B cell (primary cell): ENCODE measurements at regions not wholly inside any gene's neighbourhood (a gene's known extent, or its start where the extent isn't known, plus 50 kb on each side); places are given as distances from the start of the nearest gene placed in this dataset.

Experiments
- ATAC-seq: fragments of 200-7000 bp; cut with Tn5 transposase; one replicate; pipeline ENCODE4 v1.10.0; 2021; ENCODE audit warnings: low read depth, mild to moderate bottlenecking, moderate number of reproducible peaks, moderate library complexity
- CTCF ChIA-PET: fragments of 350-600 bp; sonication (Branson Sonifier 250); formaldehyde crosslinking; loops from one replicate; lab custom pipeline; 2021; ENCODE audit warnings: antibody characterized with exemption, inconsistent platforms; lab: Charles Lee
- POLR2A ChIA-PET: fragments of 350-600 bp; sonication (Branson Sonifier 250); formaldehyde crosslinking; loops from one replicate; lab custom pipeline; 2021; ENCODE audit warnings: antibody characterized with exemption; lab: Charles Lee
- DNase-seq: peaks from one replicate; pipeline ENCODE4 v3.0.0; 2013
- H2AFZ ChIP-seq: 2 replicates; pipeline ENCODE4 v1.6.1; 2012; ENCODE audit warnings: mild to moderate bottlenecking, low read depth, low read length; ENCODE audit not compliant: insufficient read depth, poor library complexity, severe bottlenecking
- H3K27ac ChIP-seq, 2 donors: 1 replicate in 1 of 2; 2 replicates in 1 of 2; pipeline ENCODE4 v1.5.1; 2012 to 2013; ENCODE audit warnings: low read length in 2 of 2, mild to moderate bottlenecking in 2 of 2, moderate library complexity in 1 of 2
- H3K27me3 ChIP-seq, 4 experiments: fragments of 200-600 bp in 1 of 4; sonication (generic) in 1 of 4; replicated peaks in 1 of 4; 1 replicate in 2 of 4; 2 replicates in 2 of 4; pipeline versions ENCODE4 v1.6.1 to v1.7.0; 2013 to 2016; ENCODE audit warnings: low read length in 3 of 4, mild to moderate bottlenecking in 2 of 4, mixed read lengths in 1 of 4, moderate library complexity in 1 of 4; ENCODE audit not compliant: insufficient read depth in 4 of 4, control insufficient read depth in 3 of 4; ENCODE audit errors: control extremely low read depth in 1 of 4
- H3K36me3 ChIP-seq, 2 experiments: replicated peaks in 1 of 2; 1 replicate in 1 of 2; 2 replicates in 1 of 2; pipeline versions ENCODE4 v1.6.1 to v1.7.1; 2013; ENCODE audit warnings: low read length in 1 of 2; ENCODE audit not compliant: insufficient read depth in 2 of 2, control insufficient read depth in 1 of 2; ENCODE audit errors: control extremely low read depth in 1 of 2, extremely low read depth in 1 of 2
- H3K4me1 ChIP-seq, 2 donors: fragments of 200-600 bp in 1 of 2; sonication (generic) in 1 of 2; 1 replicate in 1 of 2; 2 replicates in 1 of 2; pipeline versions ENCODE4 v1.5.1 to v1.6.1; 2013 to 2017; ENCODE audit warnings: low read length in 2 of 2; ENCODE audit not compliant: control insufficient read depth in 2 of 2, insufficient read depth in 2 of 2
- H3K4me2 ChIP-seq: replicated peaks from 2 replicates; pipeline ENCODE3; 2012; ENCODE audit warnings: mild to moderate bottlenecking, low read depth, low read length; ENCODE audit not compliant: poor library complexity, severe bottlenecking
- H3K4me3 ChIP-seq, 5 experiments: fragments of 200-600 bp in 1 of 5; sonication (generic) in 1 of 5; 1 replicate in 3 of 5; 2 replicates in 2 of 5; pipeline versions ENCODE4 v1.5.1 to v1.7.0; 2011 to 2016; ENCODE audit warnings: low read length in 4 of 5, mild to moderate bottlenecking in 4 of 5, low read depth in 2 of 5, control low read depth in 1 of 5, moderate library complexity in 1 of 5; ENCODE audit not compliant: insufficient read depth in 1 of 5; ENCODE audit errors: control extremely low read depth in 1 of 5, extremely low read depth in 1 of 5
- H3K79me2 ChIP-seq: fragments of 200-600 bp; sonication (generic); one replicate; pipeline ENCODE4 v1.6.0; 2016; ENCODE audit warnings: low read length; ENCODE audit not compliant: control insufficient read depth, insufficient read depth
- H3K9ac ChIP-seq: fragments of 200-600 bp; sonication (generic); 2 replicates; pipeline ENCODE4 v1.6.1; 2017; ENCODE audit warnings: mild to moderate bottlenecking, low read length, moderate library complexity
- H3K9me3 ChIP-seq, 3 donors: one replicate each; pipeline versions ENCODE4 v1.6.1 to v1.7.1; 2013; ENCODE audit warnings: low read length in 2 of 3; ENCODE audit not compliant: control insufficient read depth in 2 of 3, insufficient read depth in 1 of 3; ENCODE audit errors: control extremely low read depth in 1 of 3
- H4K20me1 ChIP-seq: 2 replicates; pipeline ENCODE4 v1.6.0; 2012; ENCODE audit warnings: mild to moderate bottlenecking, low read length; ENCODE audit not compliant: insufficient read depth, control insufficient read depth, poor library complexity, severe bottlenecking
- H3K27ac Mint-ChIP-seq: one replicate; pipeline ENCODE4 v1.8.0; 2021; ENCODE audit warnings: mixed read lengths
- H3K27me3 Mint-ChIP-seq: one replicate; pipeline ENCODE4 v1.8.0; 2021; ENCODE audit warnings: mixed read lengths
- H3K4me1 Mint-ChIP-seq: one replicate; pipeline ENCODE4 v1.8.0; 2021; ENCODE audit warnings: mixed read lengths
- H3K4me3 Mint-ChIP-seq: one replicate; pipeline ENCODE4 v1.8.0; 2021; ENCODE audit warnings: mixed read lengths
- H3K9me3 Mint-ChIP-seq: one replicate; pipeline ENCODE4 v1.8.0; 2022; ENCODE audit warnings: mixed read lengths; ENCODE audit not compliant: insufficient read depth
- EZH2 ChIP-seq: IDR thresholded peaks from 2 replicates; pipeline ENCODE4 v1.6.1; 2012; ENCODE audit warnings: borderline replicate concordance, low read depth, mild to moderate bottlenecking, moderate library complexity, low read length; ENCODE audit not compliant: insufficient read depth, poor library complexity, severe bottlenecking
- WGBS: methylation state at CpG from one replicate; pipeline ENCODE4 v1.1.5; 2013; ENCODE audit warnings: missing lambda C conversion rate; ENCODE audit not compliant: insufficient coverage; 5-methylcytosine and 5-hydroxymethylcytosine counted together
- intact Hi-C: fragments of 100-400 bp; cut with micrococcal nuclease; formaldehyde crosslinking; loops from one replicate; pipeline ENCODE4 v1.10.0; 2022
- TF ChIP-seq, protein P1 (sequence below): fragments of 200-600 bp; IDR thresholded peaks from one replicate; pipeline ENCODE4 v1.8.0; 2022; ENCODE audit warnings: antibody characterized with exemption, mild to moderate bottlenecking

DNA sequence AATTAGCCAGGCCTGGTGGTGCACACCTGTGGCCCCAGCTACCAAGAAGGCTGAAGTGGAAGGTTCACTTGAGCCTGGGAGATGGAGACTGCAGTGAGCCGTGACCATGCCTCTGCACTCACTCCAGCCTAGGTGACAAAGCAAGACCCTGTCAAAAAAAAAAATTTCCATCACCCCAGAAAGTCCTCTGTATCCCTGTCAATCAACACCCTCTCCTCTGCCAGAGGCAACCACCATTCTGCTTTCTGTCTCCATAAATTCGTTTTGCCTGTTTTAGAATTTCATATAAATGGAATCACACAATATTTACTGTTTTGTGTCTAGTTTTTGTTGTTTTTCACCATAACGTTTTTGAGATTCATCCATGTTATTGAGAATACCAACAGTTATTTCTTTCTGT, 141.6 kb upstream of the SLC45A1 start:
- WGBS, result 90% methylated on average over 1 of the region's 3 CpGs
- H3K4me1 Mint-ChIP-seq, result no peaks in the 10 kb centered on the region

DNA sequence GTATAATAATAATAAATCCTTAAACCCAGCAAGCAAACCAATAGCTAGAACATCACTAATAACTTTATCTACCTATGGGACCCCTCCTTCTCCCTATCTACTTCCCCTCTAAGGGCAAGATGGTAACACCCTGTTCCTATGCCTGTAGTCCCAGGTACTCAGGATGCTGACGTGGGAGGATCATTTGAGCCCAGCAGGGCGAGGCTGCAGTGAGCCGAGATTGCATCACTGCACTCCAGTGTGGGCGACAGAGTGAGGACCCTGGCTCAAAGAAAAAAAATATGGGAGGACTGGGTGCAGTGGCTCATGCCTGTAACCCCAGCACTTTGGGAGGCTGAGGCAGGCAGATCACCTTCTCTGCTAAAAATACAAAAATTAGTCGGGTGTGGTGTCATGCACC, 143.1 kb upstream of the SLC45A1 start:
- Histone ChIP-seq H3K4me1 (peaks cover 0 to 5% of the 10 kb centered on the region in 2 donors), H3K27me3 (peaks cover 0 to 2% (median 0%) of the 10 kb centered on the region in 4 experiments), H3K4me2 (no peak overlapping the region), H3K79me2 (no peaks in the 10 kb centered on the region), H3K36me3 (no peaks in the 10 kb centered on the region), H3K4me3 (no peak overlapping the region), H3K9me3 (peaks cover 1 to 6% (median 4%) of the 10 kb centered on the region in 3 donors), H4K20me1 (no peaks in the 10 kb centered on the region), H2AFZ (no peak overlapping the region), H3K9ac (no peak overlapping the region), H3K27ac (no peak overlapping the region)
- ChIA-PET POLR2A (no interaction called here), CTCF (no interaction called here)
- peaks cover 13% of the 10 kb centered on the region for H3K9me3 Mint-ChIP-seq
- no peak for TF ChIP-seq EZH2
- TF ChIP-seq, protein P1, sequence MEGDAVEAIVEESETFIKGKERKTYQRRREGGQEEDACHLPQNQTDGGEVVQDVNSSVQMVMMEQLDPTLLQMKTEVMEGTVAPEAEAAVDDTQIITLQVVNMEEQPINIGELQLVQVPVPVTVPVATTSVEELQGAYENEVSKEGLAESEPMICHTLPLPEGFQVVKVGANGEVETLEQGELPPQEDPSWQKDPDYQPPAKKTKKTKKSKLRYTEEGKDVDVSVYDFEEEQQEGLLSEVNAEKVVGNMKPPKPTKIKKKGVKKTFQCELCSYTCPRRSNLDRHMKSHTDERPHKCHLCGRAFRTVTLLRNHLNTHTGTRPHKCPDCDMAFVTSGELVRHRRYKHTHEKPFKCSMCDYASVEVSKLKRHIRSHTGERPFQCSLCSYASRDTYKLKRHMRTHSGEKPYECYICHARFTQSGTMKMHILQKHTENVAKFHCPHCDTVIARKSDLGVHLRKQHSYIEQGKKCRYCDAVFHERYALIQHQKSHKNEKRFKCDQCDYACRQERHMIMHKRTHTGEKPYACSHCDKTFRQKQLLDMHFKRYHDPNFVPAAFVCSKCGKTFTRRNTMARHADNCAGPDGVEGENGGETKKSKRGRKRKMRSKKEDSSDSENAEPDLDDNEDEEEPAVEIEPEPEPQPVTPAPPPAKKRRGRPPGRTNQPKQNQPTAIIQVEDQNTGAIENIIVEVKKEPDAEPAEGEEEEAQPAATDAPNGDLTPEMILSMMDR, result no peak
- H3K27me3 Mint-ChIP-seq, result peaks cover 2% of the 10 kb centered on the region
- ATAC-seq, result no peak
- intact Hi-C loops, result no loop called here
- DNase-seq, result no peak
- 94% methylated on average over 4 of the region's 5 CpGs for WGBS
- no peak overlapping the region for H3K27ac Mint-ChIP-seq
- no peak overlapping the region for H3K4me3 Mint-ChIP-seq
- H3K4me1 Mint-ChIP-seq, result peaks cover 3% of the 10 kb centered on the region

More for the DNA sequence above, 141.6 kb upstream of the SLC45A1 start:
- H3K4me1 ChIP-seq, result no peaks in the 10 kb centered on the region
- H3K27me3 ChIP-seq, result peaks cover 0 to 2% (median 0%) of the 10 kb centered on the region in 4 experiments
- Mint-ChIP-seq H3K4me3 (no peak overlapping the region), H3K27ac (no peak overlapping the region), H3K27me3 (peaks cover 2% of the 10 kb centered on the region), H3K9me3 (peaks cover 14% of the 10 kb centered on the region)
- DNase-seq (no peak), ATAC-seq (no peak)
- no peaks in the 10 kb centered on the region for H4K20me1 ChIP-seq
- H3K9me3 ChIP-seq, result peaks cover 1 to 9% (median 6%) of the 10 kb centered on the region in 3 donors
- H3K79me2 ChIP-seq, result no peaks in the 10 kb centered on the region
- H3K9ac ChIP-seq, result no peak overlapping the region
- H2AFZ ChIP-seq, result no peak overlapping the region
- CTCF ChIA-PET, result no interaction called here
- H3K4me3 ChIP-seq, result no peak overlapping the region
- no peak overlapping the region for H3K4me2 ChIP-seq
- intact Hi-C loops, result no loop called here
- POLR2A ChIA-PET, result no interaction called here
- H3K27ac ChIP-seq, result no peak overlapping the region
- TF ChIP-seq, protein P1, result no peak
- no peak for TF ChIP-seq EZH2
- H3K36me3 ChIP-seq, result no peaks in the 10 kb centered on the region
